ENCODE measurements at regions not wholly inside any gene's neighbourhood (a gene's known extent, or its start where the extent isn't known, plus 50 kb on each side); places are given as distances from the start of the nearest gene placed in this dataset.

DNA sequence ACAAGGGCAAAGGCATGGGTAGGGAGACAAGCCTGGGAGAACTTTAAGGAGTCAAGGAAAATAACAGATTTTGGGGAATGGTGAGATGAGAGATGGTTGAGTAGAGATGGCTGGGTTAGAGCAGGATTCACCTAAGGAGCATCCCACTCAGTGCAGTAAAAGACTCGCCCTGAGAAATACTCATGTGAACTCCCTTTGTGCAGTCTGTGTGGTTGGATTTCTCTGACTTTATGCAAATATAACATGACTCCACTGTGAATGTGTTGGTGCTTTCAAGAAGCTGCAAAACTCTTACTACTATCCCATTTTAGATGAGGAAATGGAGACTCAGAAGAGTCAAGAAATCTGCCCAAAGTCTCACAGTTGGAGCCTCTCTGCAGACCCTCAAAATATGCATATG is 129.8 kb upstream of the LIMCH1 start:
- TF ChIP-seq CTCF (IDR thresholded peaks at IDR 0.05; ENCODE audit: poor library complexity) (no peak), EZH2 (IDR thresholded peaks at IDR 0.05; ENCODE audit: borderline replicate concordance) (no peak)
